ENCODE measurements at regions not wholly inside any gene's neighbourhood (a gene's known extent, or its start where the extent isn't known, plus 50 kb on each side); places are given as distances from the start of the nearest gene placed in this dataset.

DNA sequence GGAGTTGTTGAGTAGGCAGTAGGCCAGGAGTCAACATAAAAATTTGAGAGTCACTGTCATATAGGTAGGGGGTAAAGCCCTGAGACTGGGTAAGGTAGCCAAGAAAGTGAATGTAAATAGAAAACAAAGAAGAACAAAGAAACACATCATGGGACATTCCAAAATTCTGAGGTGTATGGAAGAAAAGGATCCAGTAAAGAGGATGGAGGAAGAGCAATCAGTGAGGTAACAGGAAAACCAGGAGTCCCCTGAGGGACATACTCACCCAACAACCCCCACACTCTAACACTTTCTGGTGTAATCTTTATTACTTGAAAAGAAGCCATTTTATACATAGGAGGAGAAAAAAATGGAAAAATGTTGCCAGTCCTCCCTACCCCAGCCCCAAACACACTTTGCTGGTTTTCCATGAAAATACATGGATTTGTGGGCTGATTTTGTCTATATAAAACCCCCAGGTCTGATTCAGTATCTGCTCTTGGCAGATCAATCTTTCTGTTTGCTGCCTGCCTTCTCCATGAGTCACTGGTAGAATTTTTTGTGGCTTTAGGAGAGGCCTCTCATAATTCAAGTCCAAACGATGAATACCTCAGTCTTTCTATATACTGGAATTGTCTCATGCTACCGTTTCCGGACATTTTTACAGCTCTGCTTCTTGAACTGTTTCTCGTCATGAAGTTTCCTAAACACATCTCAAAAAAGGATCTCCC lies 271.4 kb upstream of the MAN1A1 start:
- no peaks in the 10 kb centered on the region for H3K79me2 ChIP-seq (replicated peaks; ENCODE audit: insufficient read depth, low read length)
- H3K4me3 ChIP-seq (ENCODE audit: low read length): no peak overlapping the region
- no peak overlapping the region for H3K4me2 ChIP-seq (ENCODE audit: low read length)
- no peak overlapping the region for H3K9ac ChIP-seq (ENCODE audit: low read length)
- H3K27me3 ChIP-seq (ENCODE audit: insufficient read depth, low read depth, low read length): no peaks in the 10 kb centered on the region
- H3K27ac ChIP-seq (ENCODE audit: low read length): no peak overlapping the region
- no peaks in the 10 kb centered on the region for H3K9me3 ChIP-seq (ENCODE audit: low read length)
- no peak overlapping the region for H2AFZ ChIP-seq (ENCODE audit: low read depth, low read length)
- no peaks in the 10 kb centered on the region for H4K20me1 ChIP-seq (ENCODE audit: insufficient read depth)
- H3K36me3 ChIP-seq (ENCODE audit: insufficient read depth, low read length): no peaks in the 10 kb centered on the region
- TF ChIP-seq, protein P1, sequence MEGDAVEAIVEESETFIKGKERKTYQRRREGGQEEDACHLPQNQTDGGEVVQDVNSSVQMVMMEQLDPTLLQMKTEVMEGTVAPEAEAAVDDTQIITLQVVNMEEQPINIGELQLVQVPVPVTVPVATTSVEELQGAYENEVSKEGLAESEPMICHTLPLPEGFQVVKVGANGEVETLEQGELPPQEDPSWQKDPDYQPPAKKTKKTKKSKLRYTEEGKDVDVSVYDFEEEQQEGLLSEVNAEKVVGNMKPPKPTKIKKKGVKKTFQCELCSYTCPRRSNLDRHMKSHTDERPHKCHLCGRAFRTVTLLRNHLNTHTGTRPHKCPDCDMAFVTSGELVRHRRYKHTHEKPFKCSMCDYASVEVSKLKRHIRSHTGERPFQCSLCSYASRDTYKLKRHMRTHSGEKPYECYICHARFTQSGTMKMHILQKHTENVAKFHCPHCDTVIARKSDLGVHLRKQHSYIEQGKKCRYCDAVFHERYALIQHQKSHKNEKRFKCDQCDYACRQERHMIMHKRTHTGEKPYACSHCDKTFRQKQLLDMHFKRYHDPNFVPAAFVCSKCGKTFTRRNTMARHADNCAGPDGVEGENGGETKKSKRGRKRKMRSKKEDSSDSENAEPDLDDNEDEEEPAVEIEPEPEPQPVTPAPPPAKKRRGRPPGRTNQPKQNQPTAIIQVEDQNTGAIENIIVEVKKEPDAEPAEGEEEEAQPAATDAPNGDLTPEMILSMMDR (IDR thresholded peaks at IDR 0.05; ENCODE audit: poor library complexity, severe bottlenecking): no peak
- TF ChIP-seq EZH2 (IDR thresholded peaks at IDR 0.05; ENCODE audit: borderline replicate concordance, insufficient read depth, low read length, poor library complexity, severe bottlenecking) (no peak), TAF1 (IDR thresholded peaks at IDR 0.05; ENCODE audit: low read depth) (no peak), POLR2AphosphoS5 (IDR thresholded peaks at IDR 0.05) (no peak), MXI1 (conservative IDR thresholded peaks at IDR 0.05; ENCODE audit: poor library complexity, severe bottlenecking) (no peak), RAD21 (conservative IDR thresholded peaks at IDR 0.05) (no peak), EP300 (conservative IDR thresholded peaks at IDR 0.05; ENCODE audit: poor library complexity, severe bottlenecking) (no peak), SMC3 (conservative IDR thresholded peaks at IDR 0.05; ENCODE audit: poor library complexity) (no peak)
- TF ChIP-seq, protein P2, sequence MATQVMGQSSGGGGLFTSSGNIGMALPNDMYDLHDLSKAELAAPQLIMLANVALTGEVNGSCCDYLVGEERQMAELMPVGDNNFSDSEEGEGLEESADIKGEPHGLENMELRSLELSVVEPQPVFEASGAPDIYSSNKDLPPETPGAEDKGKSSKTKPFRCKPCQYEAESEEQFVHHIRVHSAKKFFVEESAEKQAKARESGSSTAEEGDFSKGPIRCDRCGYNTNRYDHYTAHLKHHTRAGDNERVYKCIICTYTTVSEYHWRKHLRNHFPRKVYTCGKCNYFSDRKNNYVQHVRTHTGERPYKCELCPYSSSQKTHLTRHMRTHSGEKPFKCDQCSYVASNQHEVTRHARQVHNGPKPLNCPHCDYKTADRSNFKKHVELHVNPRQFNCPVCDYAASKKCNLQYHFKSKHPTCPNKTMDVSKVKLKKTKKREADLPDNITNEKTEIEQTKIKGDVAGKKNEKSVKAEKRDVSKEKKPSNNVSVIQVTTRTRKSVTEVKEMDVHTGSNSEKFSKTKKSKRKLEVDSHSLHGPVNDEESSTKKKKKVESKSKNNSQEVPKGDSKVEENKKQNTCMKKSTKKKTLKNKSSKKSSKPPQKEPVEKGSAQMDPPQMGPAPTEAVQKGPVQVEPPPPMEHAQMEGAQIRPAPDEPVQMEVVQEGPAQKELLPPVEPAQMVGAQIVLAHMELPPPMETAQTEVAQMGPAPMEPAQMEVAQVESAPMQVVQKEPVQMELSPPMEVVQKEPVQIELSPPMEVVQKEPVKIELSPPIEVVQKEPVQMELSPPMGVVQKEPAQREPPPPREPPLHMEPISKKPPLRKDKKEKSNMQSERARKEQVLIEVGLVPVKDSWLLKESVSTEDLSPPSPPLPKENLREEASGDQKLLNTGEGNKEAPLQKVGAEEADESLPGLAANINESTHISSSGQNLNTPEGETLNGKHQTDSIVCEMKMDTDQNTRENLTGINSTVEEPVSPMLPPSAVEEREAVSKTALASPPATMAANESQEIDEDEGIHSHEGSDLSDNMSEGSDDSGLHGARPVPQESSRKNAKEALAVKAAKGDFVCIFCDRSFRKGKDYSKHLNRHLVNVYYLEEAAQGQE (IDR thresholded peaks at IDR 0.05; ENCODE audit: borderline replicate concordance): no peak
- peaks cover 4% of the 10 kb centered on the region for H3F3A ChIP-seq (ENCODE audit: insufficient read depth, low read length, poor library complexity, severe bottlenecking)
- H3K9me2 ChIP-seq (ENCODE audit: insufficient read depth, low read length): no peaks in the 10 kb centered on the region

DNA sequence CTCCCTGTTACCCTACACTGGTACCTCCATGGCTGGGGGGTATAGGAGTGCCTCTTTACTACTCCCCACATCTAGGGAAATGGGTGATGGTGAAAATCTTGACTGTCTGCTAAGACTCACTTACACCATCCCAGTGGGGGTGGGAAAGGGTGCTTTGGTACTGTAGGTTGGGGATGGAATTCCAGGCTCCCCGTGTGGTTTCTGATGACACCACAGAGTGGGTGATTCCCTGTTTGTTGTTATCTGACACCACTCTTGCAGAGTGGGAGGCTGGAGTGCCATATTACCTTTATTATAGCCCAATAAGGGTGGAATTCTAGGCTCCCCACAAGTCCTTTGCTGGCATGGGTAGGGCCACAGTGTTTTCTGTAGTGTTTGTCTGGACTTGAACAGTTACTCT lies 264.6 kb upstream of the MAN1A1 start:
- Histone ChIP-seq H3K27ac (ENCODE audit: low read length) (no peak overlapping the region), H3K9me2 (ENCODE audit: insufficient read depth, low read length) (no peaks in the 10 kb centered on the region), H4K20me1 (ENCODE audit: insufficient read depth) (no peaks in the 10 kb centered on the region), H3K4me2 (ENCODE audit: low read length) (no peak overlapping the region), H3F3A (ENCODE audit: insufficient read depth, low read length, poor library complexity, severe bottlenecking) (no peaks in the 10 kb centered on the region), H3K9me3 (ENCODE audit: low read length) (no peaks in the 10 kb centered on the region), H3K9ac (ENCODE audit: low read length) (no peak overlapping the region), H2AFZ (ENCODE audit: low read depth, low read length) (no peak overlapping the region), H3K36me3 (ENCODE audit: insufficient read depth, low read length) (no peaks in the 10 kb centered on the region), H3K79me2 (replicated peaks; ENCODE audit: insufficient read depth, low read length) (no peaks in the 10 kb centered on the region), H3K4me3 (ENCODE audit: low read length) (no peak overlapping the region), H3K27me3 (ENCODE audit: insufficient read depth, low read depth, low read length) (no peaks in the 10 kb centered on the region)
- no peak for TF ChIP-seq EZH2 (IDR thresholded peaks at IDR 0.05; ENCODE audit: borderline replicate concordance, insufficient read depth, low read length, poor library complexity, severe bottlenecking)
- no peak for TF ChIP-seq TAF1 (IDR thresholded peaks at IDR 0.05; ENCODE audit: low read depth)
- no peak for TF ChIP-seq MXI1 (conservative IDR thresholded peaks at IDR 0.05; ENCODE audit: poor library complexity, severe bottlenecking)
- no peak for TF ChIP-seq SMC3 (conservative IDR thresholded peaks at IDR 0.05; ENCODE audit: poor library complexity)
- TF ChIP-seq, protein P1 (IDR thresholded peaks at IDR 0.05; ENCODE audit: poor library complexity, severe bottlenecking): no peak

Measured in neural cell (in vitro differentiated cells).